ENCODE measurements at regions not wholly inside any gene's neighbourhood (a gene's known extent, or its start where the extent isn't known, plus 50 kb on each side); places are given as distances from the start of the nearest gene placed in this dataset.
"Not testable (repeated sequence)": the region's sequence is repeated elsewhere in the genome, so short reads cannot be mapped to it uniquely, and the experiment has no call there.

DNA sequence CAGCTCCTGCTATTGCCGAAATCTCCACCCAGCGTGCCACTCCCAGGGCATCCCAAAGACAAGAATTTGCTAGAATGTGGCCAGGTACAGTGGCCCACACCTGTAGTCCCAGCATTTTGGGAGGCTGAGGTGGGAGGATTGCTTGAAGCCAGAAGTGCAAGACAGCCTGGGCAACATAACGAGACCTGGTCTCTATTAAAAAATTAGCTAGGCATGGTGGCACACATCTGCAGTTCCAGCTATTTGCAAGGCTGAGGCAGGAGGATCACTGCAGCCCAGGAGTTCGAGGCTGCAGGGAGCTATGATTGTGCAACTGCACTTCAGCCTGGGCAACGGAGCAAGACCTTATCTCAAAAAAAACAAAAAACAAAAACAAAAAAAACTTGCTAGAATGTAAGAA is 73.3 kb upstream of the LYZL2 start:
- intact Hi-C loops (cut with DNase I): no loop called here
- no peak for DNase-seq
- Histone ChIP-seq H3K9me3 (ENCODE audit: control insufficient read depth in 2 of 3, insufficient read depth in 1 of 3, low read length in 3 of 3) (no peaks in the 10 kb centered on the region), H3K27ac (ENCODE audit: low read depth in 2 of 2, low read length in 2 of 2) (no peak overlapping the region), H3K4me1 (ENCODE audit: control insufficient read depth in 2 of 3, insufficient read depth in 2 of 3, low read depth in 1 of 3, low read length in 3 of 3) (peaks cover 0 to 3% (median 0%) of the 10 kb centered on the region in 3 donors), H3K4me3 (ENCODE audit: low read length in 3 of 3) (no peak overlapping the region), H3K36me3 (ENCODE audit: control insufficient read depth in 2 of 3, insufficient read depth in 3 of 3, low read length in 3 of 3) (no peaks in the 10 kb centered on the region), H3K27me3 (ENCODE audit: control insufficient read depth, insufficient read depth, low read length) (no peaks in the 10 kb centered on the region), H3K9ac (ENCODE audit: low read length in 3 of 3) (no peak overlapping the region)
- TF ChIP-seq, protein P1, sequence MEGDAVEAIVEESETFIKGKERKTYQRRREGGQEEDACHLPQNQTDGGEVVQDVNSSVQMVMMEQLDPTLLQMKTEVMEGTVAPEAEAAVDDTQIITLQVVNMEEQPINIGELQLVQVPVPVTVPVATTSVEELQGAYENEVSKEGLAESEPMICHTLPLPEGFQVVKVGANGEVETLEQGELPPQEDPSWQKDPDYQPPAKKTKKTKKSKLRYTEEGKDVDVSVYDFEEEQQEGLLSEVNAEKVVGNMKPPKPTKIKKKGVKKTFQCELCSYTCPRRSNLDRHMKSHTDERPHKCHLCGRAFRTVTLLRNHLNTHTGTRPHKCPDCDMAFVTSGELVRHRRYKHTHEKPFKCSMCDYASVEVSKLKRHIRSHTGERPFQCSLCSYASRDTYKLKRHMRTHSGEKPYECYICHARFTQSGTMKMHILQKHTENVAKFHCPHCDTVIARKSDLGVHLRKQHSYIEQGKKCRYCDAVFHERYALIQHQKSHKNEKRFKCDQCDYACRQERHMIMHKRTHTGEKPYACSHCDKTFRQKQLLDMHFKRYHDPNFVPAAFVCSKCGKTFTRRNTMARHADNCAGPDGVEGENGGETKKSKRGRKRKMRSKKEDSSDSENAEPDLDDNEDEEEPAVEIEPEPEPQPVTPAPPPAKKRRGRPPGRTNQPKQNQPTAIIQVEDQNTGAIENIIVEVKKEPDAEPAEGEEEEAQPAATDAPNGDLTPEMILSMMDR (IDR thresholded peaks at IDR 0.05; ENCODE audit: borderline replicate concordance, extremely low read depth, insufficient read depth): no peak
- no peak for FAIRE-seq

DNA sequence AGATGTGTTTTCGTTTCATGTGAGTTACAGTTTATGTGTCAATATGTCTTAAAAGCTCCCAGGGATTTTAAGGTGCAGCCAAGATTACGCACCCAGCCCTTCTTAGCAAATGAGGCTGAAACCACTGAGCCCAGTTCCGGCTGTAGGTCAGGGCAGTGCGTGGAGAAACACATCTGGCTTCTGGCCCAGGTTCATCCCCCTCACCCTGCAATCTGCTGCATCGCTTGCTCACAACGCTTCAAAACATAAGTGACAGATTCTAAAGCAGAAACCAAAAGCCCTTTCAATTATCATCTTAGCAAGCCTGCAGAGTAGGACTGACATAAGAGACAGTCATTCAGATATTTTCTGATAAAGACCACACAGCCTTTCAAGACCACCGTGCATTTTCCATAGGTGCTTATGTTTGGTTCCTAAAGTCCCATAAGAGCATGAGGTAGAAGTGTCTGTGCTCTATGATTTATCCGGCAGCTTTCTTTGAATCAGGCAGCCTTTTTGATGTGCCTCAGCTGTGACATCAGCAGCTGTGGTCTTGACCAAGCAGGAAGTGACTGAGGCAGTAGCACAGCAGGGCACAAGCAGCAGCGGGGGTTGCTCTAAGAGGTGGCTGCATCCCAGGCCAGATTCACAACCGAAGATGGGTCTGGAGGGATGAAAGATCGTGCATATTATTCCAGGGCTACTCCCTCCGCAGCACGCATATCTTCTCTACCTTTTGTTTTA is 72.1 kb upstream of the LYZL2 start:
- FAIRE-seq: no peak

DNA sequence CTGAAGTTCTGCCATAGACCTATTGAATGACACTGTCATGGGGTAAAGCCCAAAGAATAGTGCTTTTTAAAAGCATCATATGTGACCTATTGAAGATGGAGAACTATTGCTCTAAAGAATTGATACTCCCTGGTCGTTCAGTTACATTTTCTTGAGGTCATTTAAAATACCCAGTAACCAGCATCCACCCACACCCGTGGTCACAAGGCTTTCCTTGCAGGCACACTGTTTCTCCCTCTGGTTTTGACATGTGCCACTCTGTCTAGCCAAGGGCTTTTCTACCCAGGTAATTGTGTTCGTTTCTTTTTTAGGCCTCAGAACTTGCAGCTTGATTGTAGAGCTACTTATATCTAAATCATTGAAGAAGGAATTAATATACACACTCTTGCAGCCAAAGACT is 68.3 kb upstream of the LYZL2 start:
- H3K4me3 ChIP-seq (ENCODE audit: low read length in 3 of 3): no peak overlapping the region
- FAIRE-seq: no peak
- no peak overlapping the region for H3K27ac ChIP-seq (ENCODE audit: low read depth in 2 of 2, low read length in 2 of 2)
- no peak overlapping the region for H3K9ac ChIP-seq (ENCODE audit: low read length in 3 of 3)
- TF ChIP-seq, protein P1 (IDR thresholded peaks at IDR 0.05; ENCODE audit: borderline replicate concordance, extremely low read depth, insufficient read depth): no peak
- intact Hi-C loops (cut with DNase I): no loop called here
- no peaks in the 10 kb centered on the region for H3K27me3 ChIP-seq (ENCODE audit: control insufficient read depth, insufficient read depth, low read length)
- no peak for DNase-seq
- H3K36me3 ChIP-seq (ENCODE audit: control insufficient read depth in 2 of 3, insufficient read depth in 3 of 3, low read length in 3 of 3): no peaks in the 10 kb centered on the region
- no peaks in the 10 kb centered on the region for H3K9me3 ChIP-seq (ENCODE audit: control insufficient read depth in 2 of 3, insufficient read depth in 1 of 3, low read length in 3 of 3)
- H3K4me1 ChIP-seq (ENCODE audit: control insufficient read depth in 2 of 3, insufficient read depth in 2 of 3, low read depth in 1 of 3, low read length in 3 of 3): no peaks in the 10 kb centered on the region

More for the DNA sequence above, 72.1 kb upstream of the LYZL2 start:
- TF ChIP-seq, protein P1 (IDR thresholded peaks at IDR 0.05; ENCODE audit: borderline replicate concordance, extremely low read depth, insufficient read depth): no peak
- H3K36me3 ChIP-seq (ENCODE audit: control insufficient read depth in 2 of 3, insufficient read depth in 3 of 3, low read length in 3 of 3): no peaks in the 10 kb centered on the region
- no peaks in the 10 kb centered on the region for H3K27me3 ChIP-seq (ENCODE audit: control insufficient read depth, insufficient read depth, low read length)
- no peak overlapping the region for H3K27ac ChIP-seq (ENCODE audit: low read depth in 2 of 2, low read length in 2 of 2)
- H3K4me1 ChIP-seq (ENCODE audit: control insufficient read depth in 2 of 3, insufficient read depth in 2 of 3, low read depth in 1 of 3, low read length in 3 of 3): peaks cover 0 to 3% (median 0%) of the 10 kb centered on the region in 3 donors
- no peak overlapping the region for H3K4me3 ChIP-seq (ENCODE audit: low read length in 3 of 3)
- intact Hi-C loops (cut with DNase I): no loop called here
- no peaks in the 10 kb centered on the region for H3K9me3 ChIP-seq (ENCODE audit: control insufficient read depth in 2 of 3, insufficient read depth in 1 of 3, low read length in 3 of 3)
- H3K9ac ChIP-seq (ENCODE audit: low read length in 3 of 3): no peak overlapping the region
- DNase-seq: peak in 1 of 5 donors; percentile 62

DNA sequence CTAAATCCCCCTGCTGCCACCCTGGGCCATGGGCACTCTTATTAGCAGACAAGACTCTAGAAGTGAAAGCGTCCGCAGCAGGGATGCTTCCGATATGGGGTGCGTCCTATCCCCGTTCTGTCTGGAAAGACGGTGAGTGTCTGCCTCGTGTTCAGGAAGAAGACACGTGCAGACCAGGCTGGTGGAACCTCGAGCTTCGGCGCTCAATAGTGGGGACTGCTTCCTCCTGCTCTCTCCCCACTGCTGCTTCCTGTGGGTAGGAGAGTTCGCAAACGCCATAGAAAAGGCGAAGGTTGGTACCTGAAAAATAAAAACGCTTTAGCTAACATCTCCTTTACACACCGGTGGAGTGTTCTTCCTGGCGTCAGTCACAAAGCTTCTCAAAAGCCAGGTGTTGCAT is 67.7 kb upstream of the LYZL2 start:
- FAIRE-seq; H3K9ac ChIP-seq (ENCODE audit: low read length in 3 of 3); H3K9me3 ChIP-seq (ENCODE audit: control insufficient read depth in 2 of 3, insufficient read depth in 1 of 3, low read length in 3 of 3); H3K4me1 ChIP-seq (ENCODE audit: control insufficient read depth in 2 of 3, insufficient read depth in 2 of 3, low read depth in 1 of 3, low read length in 3 of 3); H3K4me3 ChIP-seq (ENCODE audit: low read length in 3 of 3); DNase-seq; H3K27ac ChIP-seq (ENCODE audit: low read depth in 2 of 2, low read length in 2 of 2); intact Hi-C loops (cut with DNase I); H3K27me3 ChIP-seq (ENCODE audit: control insufficient read depth, insufficient read depth, low read length); H3K36me3 ChIP-seq (ENCODE audit: control insufficient read depth in 2 of 3, insufficient read depth in 3 of 3, low read length in 3 of 3): not testable (repeated sequence)

DNA sequence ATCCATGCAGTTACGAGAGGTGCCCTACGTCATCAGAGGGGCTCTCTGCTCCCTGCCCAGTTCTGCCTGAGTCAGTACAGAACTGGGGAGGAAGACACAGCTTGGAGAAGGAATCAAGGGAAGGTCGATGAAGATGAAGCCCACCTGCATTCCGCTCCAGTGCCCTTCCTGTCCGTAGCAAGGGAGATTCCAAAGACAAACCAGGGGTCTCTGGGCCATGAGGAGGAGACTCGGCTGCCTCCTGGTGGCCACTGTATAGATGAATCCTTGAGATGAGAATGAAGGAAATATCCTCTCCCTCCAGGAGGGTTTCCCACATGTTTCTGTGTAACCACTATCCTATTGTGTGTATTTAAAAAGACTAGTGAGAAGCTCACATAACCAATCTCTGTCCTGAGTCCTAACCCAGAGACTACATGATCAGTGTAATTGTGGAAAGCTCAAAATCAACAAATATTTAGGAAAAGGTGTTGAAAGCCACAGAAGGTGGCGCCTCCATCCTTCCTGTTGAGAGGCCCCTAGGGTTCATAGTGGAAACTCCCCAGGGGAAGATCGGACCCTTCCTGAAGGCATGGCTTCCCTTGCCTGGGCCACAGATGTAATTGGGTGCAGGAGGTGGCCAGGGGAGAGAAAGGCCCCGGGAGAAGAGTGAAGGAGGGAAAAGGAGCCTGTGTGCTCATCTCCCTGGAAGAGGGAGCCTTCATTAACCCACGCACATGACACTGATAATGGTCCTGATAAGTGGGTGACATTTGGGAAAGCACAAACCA is 67.0 kb upstream of the LYZL2 start:
- DNase-seq; H3K9ac ChIP-seq (ENCODE audit: low read length in 3 of 3); H3K9me3 ChIP-seq (ENCODE audit: control insufficient read depth in 2 of 3, insufficient read depth in 1 of 3, low read length in 3 of 3); H3K4me1 ChIP-seq (ENCODE audit: control insufficient read depth in 2 of 3, insufficient read depth in 2 of 3, low read depth in 1 of 3, low read length in 3 of 3); intact Hi-C loops (cut with DNase I); H3K27me3 ChIP-seq (ENCODE audit: control insufficient read depth, insufficient read depth, low read length); H3K4me3 ChIP-seq (ENCODE audit: low read length in 3 of 3); H3K36me3 ChIP-seq (ENCODE audit: control insufficient read depth in 2 of 3, insufficient read depth in 3 of 3, low read length in 3 of 3); FAIRE-seq; H3K27ac ChIP-seq (ENCODE audit: low read depth in 2 of 2, low read length in 2 of 2): not testable (repeated sequence)

All from kidney (tissue), 13 donors.